ENCODE measurements at regions not wholly inside any gene's neighbourhood (a gene's known extent, or its start where the extent isn't known, plus 50 kb on each side); places are given as distances from the start of the nearest gene placed in this dataset.

DNA sequence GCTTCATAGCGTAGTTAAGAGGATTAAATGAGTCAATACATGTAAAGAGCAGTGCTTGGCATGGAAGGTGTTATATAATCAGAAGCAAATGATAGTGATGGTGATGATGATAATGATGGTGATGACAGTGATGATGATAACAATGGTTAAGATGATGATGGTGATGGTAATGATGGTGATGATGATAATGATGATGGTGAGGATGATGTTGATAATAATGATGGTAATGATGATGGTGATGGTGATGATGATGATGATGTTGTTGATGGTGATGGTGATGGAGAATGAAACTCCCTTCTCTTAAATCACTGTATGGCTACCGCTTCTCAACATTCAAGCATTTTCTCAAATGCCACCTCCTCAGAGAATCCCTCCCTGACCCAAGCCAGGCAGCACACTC is 190.5 kb downstream of the TMEM132E start:
- Mint-ChIP-seq H3K9me3 (no peaks in the 10 kb centered on the region), H3K27me3 (peaks cover 11% of the 10 kb centered on the region), H3K4me1 (ENCODE audit: low read depth) (no peaks in the 10 kb centered on the region), H3K4me3 (no peak overlapping the region), H3K36me3 (ENCODE audit: low read depth) (no peaks in the 10 kb centered on the region), H3K27ac (no peak overlapping the region)
- Histone ChIP-seq H3K27me3 (ENCODE audit: control insufficient read depth in 1 of 2, insufficient read depth in 2 of 2, low read length in 2 of 2) (peaks cover 0 to 11% of the 10 kb centered on the region in 2 experiments), H3K9me3 (ENCODE audit: control insufficient read depth in 1 of 2, insufficient read depth in 1 of 2, low read length in 2 of 2) (no peaks in the 10 kb centered on the region), H3K27ac (ENCODE audit: low read depth in 1 of 2, low read length in 2 of 2) (no peak overlapping the region), H3K36me3 (ENCODE audit: insufficient read depth, low read length) (no peaks in the 10 kb centered on the region), H3K4me1 (ENCODE audit: insufficient read depth, low read length) (no peaks in the 10 kb centered on the region), H3K4me3 (ENCODE audit: low read length) (no peak overlapping the region)
- TF ChIP-seq, protein P1, sequence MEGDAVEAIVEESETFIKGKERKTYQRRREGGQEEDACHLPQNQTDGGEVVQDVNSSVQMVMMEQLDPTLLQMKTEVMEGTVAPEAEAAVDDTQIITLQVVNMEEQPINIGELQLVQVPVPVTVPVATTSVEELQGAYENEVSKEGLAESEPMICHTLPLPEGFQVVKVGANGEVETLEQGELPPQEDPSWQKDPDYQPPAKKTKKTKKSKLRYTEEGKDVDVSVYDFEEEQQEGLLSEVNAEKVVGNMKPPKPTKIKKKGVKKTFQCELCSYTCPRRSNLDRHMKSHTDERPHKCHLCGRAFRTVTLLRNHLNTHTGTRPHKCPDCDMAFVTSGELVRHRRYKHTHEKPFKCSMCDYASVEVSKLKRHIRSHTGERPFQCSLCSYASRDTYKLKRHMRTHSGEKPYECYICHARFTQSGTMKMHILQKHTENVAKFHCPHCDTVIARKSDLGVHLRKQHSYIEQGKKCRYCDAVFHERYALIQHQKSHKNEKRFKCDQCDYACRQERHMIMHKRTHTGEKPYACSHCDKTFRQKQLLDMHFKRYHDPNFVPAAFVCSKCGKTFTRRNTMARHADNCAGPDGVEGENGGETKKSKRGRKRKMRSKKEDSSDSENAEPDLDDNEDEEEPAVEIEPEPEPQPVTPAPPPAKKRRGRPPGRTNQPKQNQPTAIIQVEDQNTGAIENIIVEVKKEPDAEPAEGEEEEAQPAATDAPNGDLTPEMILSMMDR (IDR thresholded peaks at IDR 0.05), result no peak
- POLR2A ChIA-PET, result no interaction called here
- ATAC-seq (ENCODE audit: poor library complexity), result no peak
- DNase-seq, result no peak
- CTCF ChIA-PET, result no interaction called here
- intact Hi-C loops (cut with DNase I, micrococcal nuclease), result no loop called here

DNA sequence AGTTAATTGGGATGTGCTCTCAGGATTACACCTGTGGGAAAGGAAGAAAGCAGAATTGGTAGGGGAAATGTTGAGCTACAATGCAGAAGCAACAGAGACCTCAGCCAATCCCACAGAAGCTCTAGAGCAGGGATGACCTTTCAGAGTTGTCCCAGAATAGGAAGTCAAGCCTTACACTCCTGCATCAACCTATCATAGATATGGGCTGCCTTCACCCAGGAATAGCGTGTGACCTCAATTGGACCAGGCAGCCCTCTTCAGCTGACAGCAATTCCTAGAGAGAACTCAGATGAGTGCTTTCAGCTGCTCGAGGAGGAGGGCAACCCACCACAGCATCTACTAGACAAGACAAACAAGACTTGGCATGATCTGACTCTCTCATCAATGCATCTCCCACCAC is 189.7 kb downstream of the TMEM132E start:
- TF ChIP-seq, protein P1 (IDR thresholded peaks at IDR 0.05), result no peak
- no peaks in the 10 kb centered on the region for H3K36me3 Mint-ChIP-seq (ENCODE audit: low read depth)
- H3K27me3 Mint-ChIP-seq, result peaks cover 15% of the 10 kb centered on the region
- POLR2A ChIA-PET, result no interaction called here
- H3K27ac Mint-ChIP-seq, result no peak overlapping the region
- H3K4me3 ChIP-seq (ENCODE audit: low read length), result no peak overlapping the region
- H3K36me3 ChIP-seq (ENCODE audit: insufficient read depth, low read length), result no peaks in the 10 kb centered on the region
- H3K4me1 ChIP-seq (ENCODE audit: insufficient read depth, low read length), result no peaks in the 10 kb centered on the region
- no peak for DNase-seq
- intact Hi-C loops (cut with DNase I, micrococcal nuclease), result no loop called here
- no peaks in the 10 kb centered on the region for H3K4me1 Mint-ChIP-seq (ENCODE audit: low read depth)
- H3K27ac ChIP-seq (ENCODE audit: low read depth in 1 of 2, low read length in 2 of 2), result no peak overlapping the region
- no peak overlapping the region for H3K4me3 Mint-ChIP-seq
- no peaks in the 10 kb centered on the region for H3K9me3 Mint-ChIP-seq
- CTCF ChIA-PET, result no interaction called here
- no peaks in the 10 kb centered on the region for H3K9me3 ChIP-seq (ENCODE audit: control insufficient read depth in 1 of 2, insufficient read depth in 1 of 2, low read length in 2 of 2)
- peaks cover 0 to 8% of the 10 kb centered on the region in 2 experiments for H3K27me3 ChIP-seq (ENCODE audit: control insufficient read depth in 1 of 2, insufficient read depth in 2 of 2, low read length in 2 of 2)
- no peak for ATAC-seq (ENCODE audit: poor library complexity)

DNA sequence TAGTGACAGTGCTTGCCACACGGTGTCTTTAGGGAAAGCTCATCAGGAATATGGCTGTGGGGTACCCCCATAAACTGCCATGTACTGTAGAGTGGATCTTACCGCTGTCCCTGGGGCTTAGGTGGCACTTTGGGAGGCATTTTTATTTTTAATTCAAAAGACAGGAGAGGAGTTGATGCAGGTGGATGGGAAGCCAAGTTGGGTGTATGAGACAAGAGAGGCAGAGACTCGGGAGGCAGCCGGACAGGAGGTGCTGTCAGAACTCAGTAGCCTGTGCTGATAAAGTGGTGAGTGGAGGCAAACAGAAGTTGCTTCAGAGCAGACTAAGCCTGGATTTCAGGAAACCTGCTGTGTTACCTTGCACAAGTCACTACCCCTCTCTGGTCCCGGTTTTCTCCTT is 185.9 kb downstream of the TMEM132E start:
- H3K27ac ChIP-seq (ENCODE audit: low read depth in 1 of 2, low read length in 2 of 2), result no peak overlapping the region
- H3K4me1 ChIP-seq (ENCODE audit: insufficient read depth, low read length), result no peaks in the 10 kb centered on the region
- Mint-ChIP-seq H3K36me3 (ENCODE audit: low read depth) (no peaks in the 10 kb centered on the region), H3K27me3 (peaks cover 23% of the 10 kb centered on the region), H3K4me3 (no peak overlapping the region), H3K4me1 (ENCODE audit: low read depth) (no peaks in the 10 kb centered on the region), H3K9me3 (no peaks in the 10 kb centered on the region), H3K27ac (no peak overlapping the region)
- no peaks in the 10 kb centered on the region for H3K27me3 ChIP-seq (ENCODE audit: control insufficient read depth in 1 of 2, insufficient read depth in 2 of 2, low read length in 2 of 2)
- H3K36me3 ChIP-seq (ENCODE audit: insufficient read depth, low read length), result no peaks in the 10 kb centered on the region
- ATAC-seq (ENCODE audit: poor library complexity) (no peak), DNase-seq (no peak)
- intact Hi-C loops (cut with DNase I, micrococcal nuclease), result no loop called here
- CTCF ChIA-PET, result no interaction called here
- TF ChIP-seq, protein P1 (IDR thresholded peaks at IDR 0.05), result no peak
- H3K4me3 ChIP-seq (ENCODE audit: low read length), result no peak overlapping the region
- POLR2A ChIA-PET, result no interaction called here
- H3K9me3 ChIP-seq (ENCODE audit: control insufficient read depth in 1 of 2, insufficient read depth in 1 of 2, low read length in 2 of 2), result no peaks in the 10 kb centered on the region

All from CD4-positive, alpha-beta T cell (primary cell).